ENCODE measurements at regions not wholly inside any gene's neighbourhood (a gene's known extent, or its start where the extent isn't known, plus 50 kb on each side); places are given as distances from the start of the nearest gene placed in this dataset.
"Not testable (repeated sequence)": the region's sequence is repeated elsewhere in the genome, so short reads cannot be mapped to it uniquely, and the experiment has no call there.

DNA sequence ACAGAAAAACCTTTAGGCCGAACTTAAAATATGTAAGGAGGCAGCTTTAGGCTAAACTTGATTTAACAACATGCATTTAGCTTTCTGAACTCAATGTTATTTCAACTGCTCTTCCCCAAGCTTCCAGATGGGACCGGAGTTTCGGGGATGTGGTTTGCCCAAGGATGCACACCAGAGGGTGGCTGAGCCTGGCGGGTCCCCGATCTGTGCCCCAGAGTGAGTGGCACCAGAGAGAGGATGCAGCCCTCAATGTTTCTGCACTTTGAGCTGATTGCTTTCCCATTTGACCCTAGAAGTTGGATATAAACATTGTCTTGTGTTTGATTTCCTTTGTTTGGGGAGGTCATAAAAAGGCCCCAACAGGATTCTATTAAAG is 348.0 kb upstream of the TNRC6C start:
- DNase-seq, result no peak
- intact Hi-C loops (cut with micrococcal nuclease), result loop anchor here (1.0 kb wide), 2 partner anchors 24 to 35 kb away; no protein-coding TSS in a partner anchor
- Mint-ChIP-seq H3K9me3 (no peaks in the 10 kb centered on the region), H3K27ac (peak overlapping the region; percentile 90), H3K4me1 (peaks cover 21% of the 10 kb centered on the region), H3K36me3 (ENCODE audit: low read depth) (no peaks in the 10 kb centered on the region), H3K27me3 (peaks cover 10% of the 10 kb centered on the region), H3K4me3 (peak overlapping the region; percentile 73)

DNA sequence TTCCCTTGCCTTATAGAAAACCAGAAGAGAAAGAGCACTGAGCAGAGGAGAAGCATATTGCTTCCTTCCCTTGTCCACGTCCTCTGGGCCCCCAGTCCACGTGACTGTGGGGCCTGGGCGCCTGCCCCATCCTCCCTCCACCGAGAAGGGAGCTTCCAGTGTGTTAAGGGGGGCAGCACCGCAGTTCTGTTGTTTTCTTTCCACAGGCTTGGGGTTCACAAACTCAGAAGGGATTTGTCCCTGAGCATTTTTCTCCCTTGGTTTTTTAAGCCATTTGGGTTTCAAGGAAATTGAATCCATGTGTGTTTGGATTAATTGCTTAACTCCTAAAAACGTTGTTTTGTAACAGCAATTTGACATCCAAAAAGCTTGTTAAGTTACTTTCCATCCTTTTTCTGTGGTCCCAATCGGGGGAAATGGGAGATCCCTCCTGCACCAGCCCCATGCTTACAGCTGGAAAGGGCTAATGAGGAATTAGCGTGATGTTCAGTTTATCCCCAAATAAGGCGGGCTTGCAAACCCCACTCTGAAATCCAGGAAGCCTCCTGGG is 347.5 kb upstream of the TNRC6C start:
- peaks cover 21% of the 10 kb centered on the region for H3K4me1 Mint-ChIP-seq
- no peak for DNase-seq
- peak overlapping the region; percentile 73 for H3K4me3 Mint-ChIP-seq
- peaks cover 10% of the 10 kb centered on the region for H3K27me3 Mint-ChIP-seq
- H3K27ac Mint-ChIP-seq, result peak overlapping the region; percentile 90
- intact Hi-C loops (cut with micrococcal nuclease), result loop anchor here (1.0 kb wide), 2 partner anchors 23 to 34 kb away; no protein-coding TSS in a partner anchor
- no peaks in the 10 kb centered on the region for H3K9me3 Mint-ChIP-seq
- H3K36me3 Mint-ChIP-seq (ENCODE audit: low read depth), result no peaks in the 10 kb centered on the region

DNA sequence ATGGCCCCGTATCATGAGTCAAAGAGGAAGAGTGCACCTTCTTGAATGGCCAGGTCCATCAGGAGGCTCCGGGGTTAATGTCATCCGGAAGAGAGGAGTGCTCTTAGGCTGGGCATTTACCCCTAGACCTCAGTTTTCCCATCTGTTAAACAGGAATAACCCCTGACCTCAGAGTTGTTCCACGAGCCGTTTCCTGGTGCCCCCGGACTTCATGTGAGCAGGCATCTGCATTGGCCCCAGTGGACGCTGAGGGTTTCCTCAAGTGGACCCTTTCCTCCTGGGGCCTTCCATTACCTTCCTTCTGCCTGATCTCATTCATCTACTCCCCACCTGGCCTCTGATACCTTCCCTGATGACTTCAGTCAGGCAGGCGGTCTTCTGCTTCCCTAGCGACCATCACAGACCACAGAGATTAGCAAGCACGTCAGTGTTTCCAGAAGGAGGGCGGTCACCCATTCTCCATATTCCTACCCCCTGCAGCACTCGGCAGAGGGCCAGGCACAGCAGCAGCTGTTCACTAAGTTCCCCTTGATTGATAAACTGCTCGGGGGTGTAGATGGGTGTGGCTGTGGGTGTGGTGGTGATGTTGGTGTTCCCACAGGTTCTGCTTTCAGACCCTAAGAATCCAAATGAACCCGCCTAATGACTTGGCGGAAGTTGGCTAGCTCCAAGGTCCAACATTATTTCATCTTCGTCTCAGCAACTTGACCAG is 346.6 kb upstream of the TNRC6C start:
- peaks cover 13% of the 10 kb centered on the region for H3K27me3 Mint-ChIP-seq
- no peak for DNase-seq
- no peak overlapping the region for H3K4me3 Mint-ChIP-seq
- no peaks in the 10 kb centered on the region for H3K9me3 Mint-ChIP-seq
- H3K4me1 Mint-ChIP-seq, result peaks cover 21% of the 10 kb centered on the region
- intact Hi-C loops (cut with micrococcal nuclease), result no loop called here
- no peaks in the 10 kb centered on the region for H3K36me3 Mint-ChIP-seq (ENCODE audit: low read depth)
- no peak overlapping the region for H3K27ac Mint-ChIP-seq

DNA sequence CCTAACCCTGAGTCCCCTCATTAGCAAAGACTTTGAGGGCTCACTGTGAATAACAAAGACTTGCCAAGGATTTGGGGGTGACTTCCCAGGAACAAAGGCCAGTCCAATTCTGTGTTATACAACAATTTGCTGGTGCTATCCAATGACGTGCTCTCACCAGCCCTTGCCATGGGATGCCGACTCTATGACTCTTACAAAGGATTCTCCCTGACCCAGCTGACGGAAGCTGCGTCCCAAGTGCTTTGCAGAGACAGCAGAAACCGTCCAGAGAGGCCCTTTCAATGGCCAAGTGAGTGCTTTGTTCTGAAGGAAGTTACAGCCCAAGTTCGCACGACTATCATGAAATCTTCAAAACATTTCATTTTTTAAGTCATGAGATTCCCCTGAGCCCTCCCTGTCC is 345.3 kb upstream of the TNRC6C start:
- no peak for DNase-seq
- intact Hi-C loops (cut with micrococcal nuclease), result no loop called here
- Mint-ChIP-seq H3K4me3 (no peak overlapping the region), H3K36me3 (ENCODE audit: low read depth) (no peaks in the 10 kb centered on the region), H3K4me1 (peaks cover 22% of the 10 kb centered on the region), H3K9me3 (no peaks in the 10 kb centered on the region), H3K27ac (no peak overlapping the region), H3K27me3 (peaks cover 13% of the 10 kb centered on the region)

DNA sequence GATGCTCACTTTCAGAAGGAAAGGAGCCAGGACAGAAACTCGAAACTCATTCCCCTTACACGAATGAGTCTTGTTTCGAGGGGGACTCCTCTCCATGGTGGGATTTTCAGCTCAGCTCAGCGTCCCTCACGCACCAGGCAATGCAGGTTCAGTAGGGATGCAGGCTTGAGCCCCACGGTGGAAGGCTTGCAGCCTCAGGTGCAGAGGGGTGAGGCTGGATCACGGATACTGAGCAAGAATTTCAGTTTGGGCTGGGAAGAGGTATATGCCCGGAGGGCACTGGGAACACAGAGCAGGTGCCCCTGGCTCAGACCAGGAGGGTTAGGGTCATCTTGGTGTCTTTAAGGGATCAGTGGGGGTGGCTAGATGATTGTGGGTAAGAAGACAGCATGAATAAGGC is 344.9 kb upstream of the TNRC6C start:
- DNase-seq, result no peak

DNA sequence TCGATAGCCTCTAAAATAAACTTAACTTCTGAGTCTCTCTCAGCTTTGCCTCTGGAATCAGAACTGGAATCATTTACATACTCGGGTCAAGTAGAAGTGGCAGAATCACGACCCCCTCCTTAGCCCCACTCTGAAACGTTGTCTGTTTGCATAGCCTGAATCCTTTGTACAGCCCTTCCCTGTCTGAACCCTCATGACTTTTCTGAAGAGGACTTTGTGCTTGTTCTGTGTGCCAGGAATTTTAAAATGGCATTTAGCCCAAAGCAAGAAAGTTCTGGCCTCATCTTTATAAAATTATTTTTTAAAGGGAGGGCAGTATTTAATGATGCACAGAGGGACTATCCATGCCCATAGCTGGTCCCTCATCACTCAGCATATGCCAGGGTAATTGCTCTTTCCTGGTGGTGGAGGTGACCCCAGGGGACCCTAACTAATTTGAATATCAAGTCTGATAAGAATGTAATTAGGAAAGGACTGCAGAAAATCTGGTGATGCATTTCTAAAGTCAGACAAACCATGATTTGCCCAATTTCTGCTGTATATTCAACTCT is 342.7 kb upstream of the TNRC6C start:
- Mint-ChIP-seq H3K4me1 (peaks cover 12% of the 10 kb centered on the region), H3K36me3 (ENCODE audit: low read depth) (no peaks in the 10 kb centered on the region), H3K9me3 (no peaks in the 10 kb centered on the region), H3K4me3 (no peak overlapping the region), H3K27me3 (peaks cover 13% of the 10 kb centered on the region), H3K27ac (no peak overlapping the region)
- intact Hi-C loops (cut with micrococcal nuclease), result no loop called here
- no peak for DNase-seq

More for the DNA sequence above, 344.9 kb upstream of the TNRC6C start:
- Mint-ChIP-seq H3K9me3 (no peaks in the 10 kb centered on the region), H3K27ac (no peak overlapping the region), H3K4me1 (peaks cover 23% of the 10 kb centered on the region), H3K4me3 (no peak overlapping the region), H3K36me3 (ENCODE audit: low read depth) (no peaks in the 10 kb centered on the region), H3K27me3 (peaks cover 13% of the 10 kb centered on the region)
- intact Hi-C loops (cut with micrococcal nuclease), result no loop called here

DNA sequence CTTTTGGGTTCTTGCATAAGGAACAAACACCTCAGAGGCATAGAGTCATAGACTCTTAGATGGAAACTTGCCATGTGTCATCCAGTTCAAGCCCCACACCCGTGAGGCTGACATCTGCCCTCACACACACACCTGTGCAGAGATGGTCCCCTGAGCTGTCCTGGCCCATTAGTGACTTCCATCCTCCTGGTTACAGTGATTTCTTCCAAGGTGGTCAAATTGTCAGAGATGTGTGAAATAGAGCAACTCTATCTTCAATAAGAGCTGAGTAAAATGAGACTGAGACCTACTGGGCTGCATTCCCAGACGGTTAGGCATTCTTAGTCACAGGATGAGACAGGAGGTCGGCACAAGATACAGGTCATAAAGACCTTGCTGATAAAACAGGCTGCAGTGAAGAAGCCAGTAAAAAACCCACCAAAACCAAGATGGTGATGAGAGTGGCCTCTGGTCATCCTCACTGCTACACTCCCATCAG is 342.2 kb upstream of the TNRC6C start:
- H3K27ac Mint-ChIP-seq, result no peak overlapping the region
- intact Hi-C loops (cut with micrococcal nuclease), result no loop called here
- H3K9me3 Mint-ChIP-seq, result no peaks in the 10 kb centered on the region
- H3K36me3 Mint-ChIP-seq (ENCODE audit: low read depth), result no peaks in the 10 kb centered on the region
- no peak overlapping the region for H3K4me3 Mint-ChIP-seq
- peaks cover 13% of the 10 kb centered on the region for H3K27me3 Mint-ChIP-seq
- no peak for DNase-seq
- H3K4me1 Mint-ChIP-seq, result peaks cover 8% of the 10 kb centered on the region

DNA sequence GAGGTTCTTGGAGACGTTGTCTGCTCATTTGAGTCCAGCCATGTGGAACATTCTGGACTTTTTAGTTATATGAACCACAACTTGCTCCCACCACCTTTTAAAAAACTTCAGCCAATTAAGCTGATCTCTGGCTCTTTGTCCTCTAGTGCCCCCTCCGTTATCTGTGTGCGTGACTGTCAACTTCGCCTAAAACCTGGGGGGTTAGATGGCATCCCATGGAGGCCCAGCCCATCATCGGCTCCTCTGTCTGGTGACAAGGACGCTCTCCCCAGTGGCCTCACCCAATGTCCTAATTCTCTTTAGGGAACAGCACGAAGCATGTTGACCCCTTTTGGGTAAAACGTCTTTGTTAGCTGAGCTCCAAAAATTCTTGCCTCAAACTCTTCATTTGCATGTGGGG is 341.0 kb upstream of the TNRC6C start:
- intact Hi-C loops (cut with micrococcal nuclease), result no loop called here
- no peaks in the 10 kb centered on the region for H3K36me3 Mint-ChIP-seq (ENCODE audit: low read depth)
- H3K4me1 Mint-ChIP-seq, result peaks cover 5% of the 10 kb centered on the region
- no peak overlapping the region for H3K4me3 Mint-ChIP-seq
- no peaks in the 10 kb centered on the region for H3K9me3 Mint-ChIP-seq
- no peak for DNase-seq
- H3K27ac Mint-ChIP-seq, result no peak overlapping the region
- peaks cover 13% of the 10 kb centered on the region for H3K27me3 Mint-ChIP-seq

DNA sequence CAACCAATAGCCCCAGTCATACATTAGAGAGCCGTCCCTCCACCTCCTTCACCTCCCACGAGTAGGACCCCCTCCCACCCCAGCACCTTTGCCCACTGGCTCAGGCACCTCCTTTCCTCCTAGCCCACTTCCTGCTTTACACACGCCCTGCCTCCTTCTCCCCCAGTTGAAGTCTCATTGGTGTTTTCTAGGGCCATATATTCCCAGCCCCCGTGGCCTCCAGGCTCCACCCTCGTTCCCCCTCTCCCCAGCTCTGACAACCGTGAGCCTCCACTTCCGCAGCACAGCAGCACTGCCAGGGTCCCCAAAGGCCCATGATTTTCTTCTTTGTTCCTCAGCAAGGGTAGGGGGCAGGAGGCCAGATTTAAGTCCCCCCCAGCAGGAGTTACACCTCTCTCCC is 340.3 kb upstream of the TNRC6C start:
- no peaks in the 10 kb centered on the region for H3K9me3 Mint-ChIP-seq
- no peak overlapping the region for H3K27ac Mint-ChIP-seq
- peaks cover 13% of the 10 kb centered on the region for H3K27me3 Mint-ChIP-seq
- H3K4me3 Mint-ChIP-seq, result no peak overlapping the region
- no peaks in the 10 kb centered on the region for H3K36me3 Mint-ChIP-seq (ENCODE audit: low read depth)
- peaks cover 5% of the 10 kb centered on the region for H3K4me1 Mint-ChIP-seq
- intact Hi-C loops (cut with micrococcal nuclease), result no loop called here
- DNase-seq, result no peak

DNA sequence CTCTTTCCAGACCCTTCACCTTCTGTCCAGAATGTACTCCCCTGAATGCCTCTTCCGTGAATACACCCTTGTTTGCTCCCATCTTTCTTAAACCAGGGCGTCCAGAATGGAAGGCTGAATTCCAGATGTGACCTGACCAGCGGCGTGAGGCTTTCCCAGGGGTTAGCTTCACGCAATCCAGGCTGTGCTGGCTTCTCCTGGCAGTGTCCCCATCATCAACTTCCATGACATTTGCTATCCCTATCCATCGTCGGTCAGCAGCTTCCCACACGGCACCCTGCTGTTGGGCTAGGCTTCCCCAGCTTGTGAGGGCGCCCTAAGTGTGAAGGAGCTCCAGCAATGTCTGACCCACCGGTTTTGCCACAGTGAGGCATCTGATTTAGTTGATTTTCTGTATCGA is 339.8 kb upstream of the TNRC6C start:
- H3K27ac Mint-ChIP-seq, result no peak overlapping the region
- H3K9me3 Mint-ChIP-seq, result no peaks in the 10 kb centered on the region
- DNase-seq, result no peak
- peaks cover 11% of the 10 kb centered on the region for H3K27me3 Mint-ChIP-seq
- peaks cover 5% of the 10 kb centered on the region for H3K4me1 Mint-ChIP-seq
- H3K36me3 Mint-ChIP-seq (ENCODE audit: low read depth), result no peaks in the 10 kb centered on the region
- intact Hi-C loops (cut with micrococcal nuclease), result no loop called here
- no peak overlapping the region for H3K4me3 Mint-ChIP-seq

DNA sequence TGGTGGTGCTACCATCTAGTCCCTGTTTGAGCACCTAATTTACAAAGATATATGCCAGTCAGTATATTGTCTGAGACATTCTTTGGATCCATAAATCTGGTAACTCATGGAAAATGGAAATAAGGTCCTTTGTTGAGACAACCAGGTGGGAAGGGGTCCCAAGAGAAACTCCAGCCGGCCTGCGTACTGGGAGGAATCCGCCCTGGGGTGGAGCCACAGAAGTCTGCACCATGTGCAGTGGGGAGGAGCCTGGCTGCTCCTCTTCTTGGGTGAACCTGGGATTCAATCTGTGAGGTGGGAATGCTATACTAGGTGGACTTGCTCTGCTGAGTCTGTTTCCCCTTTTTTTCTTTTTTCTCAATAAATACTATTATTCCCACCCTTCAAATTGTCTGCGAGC is 339.2 kb upstream of the TNRC6C start:
- intact Hi-C loops (cut with micrococcal nuclease), result no loop called here
- no peak overlapping the region for H3K4me3 Mint-ChIP-seq
- no peaks in the 10 kb centered on the region for H3K36me3 Mint-ChIP-seq (ENCODE audit: low read depth)
- DNase-seq, result no peak
- no peaks in the 10 kb centered on the region for H3K9me3 Mint-ChIP-seq
- peaks cover 7% of the 10 kb centered on the region for H3K27me3 Mint-ChIP-seq
- H3K4me1 Mint-ChIP-seq, result peaks cover 5% of the 10 kb centered on the region
- H3K27ac Mint-ChIP-seq, result no peak overlapping the region

DNA sequence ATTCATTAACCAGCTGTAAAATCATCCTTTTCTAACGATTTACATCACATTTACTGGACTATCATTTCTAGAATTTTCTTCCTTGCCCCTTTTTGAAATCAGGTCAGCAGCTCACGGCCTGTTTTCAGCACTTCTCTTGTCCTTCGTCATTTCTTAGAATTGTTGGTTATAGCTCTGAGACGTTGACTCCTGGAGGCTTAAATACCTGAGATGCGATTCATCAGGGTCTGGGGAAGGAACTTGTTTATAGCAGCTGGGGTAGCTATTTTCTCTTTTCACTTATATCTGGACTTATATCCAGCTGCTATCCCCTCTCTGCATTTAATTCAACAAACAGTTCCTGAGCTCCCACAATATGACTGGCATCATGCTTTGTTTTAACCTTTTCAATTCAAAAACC is 338.7 kb upstream of the TNRC6C start:
- no peak for DNase-seq
- Mint-ChIP-seq H3K27me3 (peaks cover 3% of the 10 kb centered on the region), H3K9me3 (no peaks in the 10 kb centered on the region), H3K4me1 (peaks cover 5% of the 10 kb centered on the region), H3K36me3 (ENCODE audit: low read depth) (no peaks in the 10 kb centered on the region), H3K4me3 (no peak overlapping the region), H3K27ac (no peak overlapping the region)
- intact Hi-C loops (cut with micrococcal nuclease), result no loop called here

DNA sequence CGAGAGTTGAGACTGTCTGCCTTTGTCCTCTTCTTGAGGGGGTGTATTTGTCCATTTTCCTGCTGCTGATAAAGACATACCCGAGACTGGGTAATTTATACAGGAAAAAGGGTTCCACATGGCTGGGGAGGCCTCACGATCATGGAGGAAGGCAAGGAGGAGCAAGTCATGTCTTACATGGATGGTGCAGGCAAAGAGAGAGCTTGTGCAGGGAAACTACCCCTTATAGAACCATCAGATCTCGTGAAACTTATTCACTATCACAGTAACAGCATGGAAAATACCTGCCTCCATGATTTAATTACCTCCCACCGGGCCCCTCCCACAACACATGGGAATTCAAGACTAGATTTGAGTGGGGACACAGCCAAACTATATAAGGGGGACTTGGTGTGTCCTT is 338.2 kb upstream of the TNRC6C start:
- DNase-seq, result no peak
- Mint-ChIP-seq H3K9me3 (no peaks in the 10 kb centered on the region), H3K27me3 (peaks cover 4% of the 10 kb centered on the region), H3K4me1 (peaks cover 5% of the 10 kb centered on the region), H3K36me3 (ENCODE audit: low read depth) (no peaks in the 10 kb centered on the region), H3K4me3 (no peak overlapping the region), H3K27ac (no peak overlapping the region)
- intact Hi-C loops (cut with micrococcal nuclease), result no loop called here

DNA sequence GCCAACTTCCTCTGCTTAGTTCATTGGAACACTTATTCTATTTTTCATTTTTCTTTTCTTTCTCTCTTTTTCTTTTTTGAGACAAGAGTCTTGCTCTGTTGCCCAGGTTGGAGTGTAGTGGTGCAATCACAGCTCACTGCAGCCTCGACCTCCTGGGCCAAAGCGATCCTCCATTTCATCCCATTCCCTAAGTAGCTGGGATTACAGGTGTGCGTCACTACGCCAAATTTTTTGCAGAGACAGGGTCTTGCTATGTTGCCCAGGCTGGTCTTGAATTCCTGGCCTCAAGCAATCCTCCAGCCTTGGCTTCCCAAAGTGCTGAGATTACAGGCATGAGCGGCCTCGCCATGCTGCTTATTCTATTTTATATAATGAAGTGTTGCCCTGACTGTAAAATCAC is 336.4 kb upstream of the TNRC6C start:
- H3K36me3 Mint-ChIP-seq (ENCODE audit: low read depth); H3K4me1 Mint-ChIP-seq; H3K4me3 Mint-ChIP-seq; DNase-seq; H3K9me3 Mint-ChIP-seq; H3K27ac Mint-ChIP-seq; intact Hi-C loops (cut with micrococcal nuclease): not testable (repeated sequence)
- H3K27me3 Mint-ChIP-seq, result peaks cover 16% of the 10 kb centered on the region

All from activated CD4-positive, alpha-beta T cell treated with anti-CD3 and anti-CD28 coated beads, Interleukin-2, amount 10 ng/mL, durations not matched to agents 24 days and 14 days (primary cell).